ENCODE measurements at regions not wholly inside any gene's neighbourhood (a gene's known extent, or its start where the extent isn't known, plus 50 kb on each side); places are given as distances from the start of the nearest gene placed in this dataset.

DNA sequence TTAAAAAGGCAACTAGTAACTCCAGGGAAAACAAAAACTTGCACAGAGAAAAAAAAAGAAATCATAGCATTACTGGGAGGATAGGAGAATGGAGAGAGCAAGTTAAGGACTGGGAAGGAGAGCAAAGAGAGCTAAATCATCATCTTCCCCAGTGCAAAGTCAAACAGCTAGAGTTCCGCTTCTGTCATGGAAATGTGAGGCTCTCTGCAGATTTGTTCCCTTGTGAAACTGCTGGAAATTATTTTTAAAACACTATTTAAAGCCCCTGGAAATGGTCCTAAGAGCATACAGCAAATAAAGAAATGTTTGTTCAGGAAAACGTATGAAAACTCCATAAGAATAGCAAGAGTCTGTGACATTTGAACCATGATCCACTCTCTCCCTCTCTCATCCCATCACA lies 64.6 kb downstream of the CAMK2N1 start (continued):
- TF ChIP-seq AKNA (CRISPR knock-in tag; IDR thresholded peaks at IDR 0.05; ENCODE audit: borderline replicate concordance) (no peak), ZFP36 (IDR thresholded peaks at IDR 0.05; ENCODE audit: borderline replicate concordance, low read depth, low read length, partially characterized antibody) (no peak), ZNF878 (CRISPR knock-in tag; IDR thresholded peaks at IDR 0.05) (no peak), ZBTB40 (IDR thresholded peaks at IDR 0.05) (no peak), ZBTB40 (CRISPR knock-in tag; IDR thresholded peaks at IDR 0.05) (no peak), NFKB2 (CRISPR knock-in tag; IDR thresholded peaks at IDR 0.05; ENCODE audit: borderline replicate concordance) (no peak)
- TF ChIP-seq, protein P1, sequence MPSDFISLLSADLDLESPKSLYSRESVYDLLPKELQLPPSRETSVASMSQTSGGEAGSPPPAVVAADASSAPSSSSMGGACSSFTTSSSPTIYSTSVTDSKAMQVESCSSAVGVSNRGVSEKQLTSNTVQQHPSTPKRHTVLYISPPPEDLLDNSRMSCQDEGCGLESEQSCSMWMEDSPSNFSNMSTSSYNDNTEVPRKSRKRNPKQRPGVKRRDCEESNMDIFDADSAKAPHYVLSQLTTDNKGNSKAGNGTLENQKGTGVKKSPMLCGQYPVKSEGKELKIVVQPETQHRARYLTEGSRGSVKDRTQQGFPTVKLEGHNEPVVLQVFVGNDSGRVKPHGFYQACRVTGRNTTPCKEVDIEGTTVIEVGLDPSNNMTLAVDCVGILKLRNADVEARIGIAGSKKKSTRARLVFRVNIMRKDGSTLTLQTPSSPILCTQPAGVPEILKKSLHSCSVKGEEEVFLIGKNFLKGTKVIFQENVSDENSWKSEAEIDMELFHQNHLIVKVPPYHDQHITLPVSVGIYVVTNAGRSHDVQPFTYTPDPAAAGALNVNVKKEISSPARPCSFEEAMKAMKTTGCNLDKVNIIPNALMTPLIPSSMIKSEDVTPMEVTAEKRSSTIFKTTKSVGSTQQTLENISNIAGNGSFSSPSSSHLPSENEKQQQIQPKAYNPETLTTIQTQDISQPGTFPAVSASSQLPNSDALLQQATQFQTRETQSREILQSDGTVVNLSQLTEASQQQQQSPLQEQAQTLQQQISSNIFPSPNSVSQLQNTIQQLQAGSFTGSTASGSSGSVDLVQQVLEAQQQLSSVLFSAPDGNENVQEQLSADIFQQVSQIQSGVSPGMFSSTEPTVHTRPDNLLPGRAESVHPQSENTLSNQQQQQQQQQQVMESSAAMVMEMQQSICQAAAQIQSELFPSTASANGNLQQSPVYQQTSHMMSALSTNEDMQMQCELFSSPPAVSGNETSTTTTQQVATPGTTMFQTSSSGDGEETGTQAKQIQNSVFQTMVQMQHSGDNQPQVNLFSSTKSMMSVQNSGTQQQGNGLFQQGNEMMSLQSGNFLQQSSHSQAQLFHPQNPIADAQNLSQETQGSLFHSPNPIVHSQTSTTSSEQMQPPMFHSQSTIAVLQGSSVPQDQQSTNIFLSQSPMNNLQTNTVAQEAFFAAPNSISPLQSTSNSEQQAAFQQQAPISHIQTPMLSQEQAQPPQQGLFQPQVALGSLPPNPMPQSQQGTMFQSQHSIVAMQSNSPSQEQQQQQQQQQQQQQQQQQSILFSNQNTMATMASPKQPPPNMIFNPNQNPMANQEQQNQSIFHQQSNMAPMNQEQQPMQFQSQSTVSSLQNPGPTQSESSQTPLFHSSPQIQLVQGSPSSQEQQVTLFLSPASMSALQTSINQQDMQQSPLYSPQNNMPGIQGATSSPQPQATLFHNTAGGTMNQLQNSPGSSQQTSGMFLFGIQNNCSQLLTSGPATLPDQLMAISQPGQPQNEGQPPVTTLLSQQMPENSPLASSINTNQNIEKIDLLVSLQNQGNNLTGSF (CRISPR knock-in tag; IDR thresholded peaks at IDR 0.05): no peak

Data from HepG2 (cell line).